ENCODE measurements at regions not wholly inside any gene's neighbourhood (a gene's known extent, or its start where the extent isn't known, plus 50 kb on each side); places are given as distances from the start of the nearest gene placed in this dataset.

- TF ChIP-seq SUZ12 (IDR thresholded peaks at IDR 0.05; ENCODE audit: extremely low read depth, insufficient read depth, insufficient read length): no peak
- TF ChIP-seq ZNF274 (IDR thresholded peaks at IDR 0.05; ENCODE audit: low read depth, low read length): no peak
Measured at GRCh38 chr2:207449642-207450165, 80.1 kb upstream of the CREB1 start.

Data from NT2/D1 (cell line).